Urothelium cell line (cell line): ENCODE measurements at regions not wholly inside any gene's neighbourhood (a gene's known extent, or its start where the extent isn't known, plus 50 kb on each side); places are given as distances from the start of the nearest gene placed in this dataset.

Experiments used
- DNase-seq: peaks from one replicate; pipeline ENCODE4 v3.0.0; 2011; ENCODE audit warnings: low spot score, mixed read lengths
- FAIRE-seq: peaks from 2 replicates; lab custom pipeline; 2011; peaks lifted over from hg19 to GRCh38; lab: Jason Lieb, UNC

- no peak for FAIRE-seq
- DNase-seq: no peak
Measured at GRCh38 chr21:16569679-16570078, 839.9 kb downstream of the USP25 start.

GRCh38 chr21:16570171-16570570 is 840.4 kb downstream of the USP25 start:
- DNase-seq (no peak), FAIRE-seq (no peak)

- DNase-seq (no peak), FAIRE-seq (no peak)
Measured at GRCh38 chr21:16570856-16571255, 841.1 kb downstream of the USP25 start.

- FAIRE-seq: no peak
- DNase-seq: no peak
Measured at GRCh38 chr21:16571594-16571993, 841.8 kb downstream of the USP25 start.

GRCh38 chr21:16572032-16572431 is 842.2 kb downstream of the USP25 start:
- DNase-seq (no peak), FAIRE-seq (no peak)

GRCh38 chr21:16573578-16573977 is 843.8 kb downstream of the USP25 start:
- DNase-seq (no peak), FAIRE-seq (no peak)

- DNase-seq (no peak), FAIRE-seq (no peak)
Measured at GRCh38 chr21:16577975-16578374, 848.2 kb downstream of the USP25 start.

GRCh38 chr21:16578912-16579311 is 849.1 kb downstream of the USP25 start:
- FAIRE-seq: no peak
- no peak for DNase-seq

GRCh38 chr21:16579538-16579937 is 849.8 kb downstream of the USP25 start:
- DNase-seq: no peak
- FAIRE-seq: no peak

GRCh38 chr21:16580661-16581060 is 850.9 kb downstream of the USP25 start:
- no peak for FAIRE-seq
- no peak for DNase-seq

- DNase-seq (no peak), FAIRE-seq (no peak)
Measured at GRCh38 chr21:16583556-16583955, 853.8 kb downstream of the USP25 start.

GRCh38 chr21:16584756-16585155 is 855.0 kb downstream of the USP25 start:
- DNase-seq: no peak
- FAIRE-seq: no peak

GRCh38 chr21:16585896-16586295 is 856.1 kb downstream of the USP25 start:
- DNase-seq (no peak), FAIRE-seq (no peak)

- peak; percentile 32 for DNase-seq
Measured at GRCh38 chr21:16587141-16587581, 857.4 kb downstream of the USP25 start.

GRCh38 chr21:16587681-16588375 is 858.0 kb downstream of the USP25 start:
- DNase-seq: peak; percentile 16

More at GRCh38 chr21:16587141-16587581, 857.4 kb downstream of the USP25 start:
- FAIRE-seq: peak; percentile 9

GRCh38 chr21:16588433-16588860 is 858.7 kb downstream of the USP25 start:
- peak; percentile 76 for FAIRE-seq
- peak; percentile 82 for DNase-seq

More at GRCh38 chr21:16587681-16588375, 858.0 kb downstream of the USP25 start:
- no peak for FAIRE-seq

- no peak for DNase-seq
- FAIRE-seq: no peak
Measured at GRCh38 chr21:16589006-16589898, 859.5 kb downstream of the USP25 start.

- DNase-seq: no peak
- FAIRE-seq: no peak
Measured at GRCh38 chr21:16590186-16590585, 860.4 kb downstream of the USP25 start.

GRCh38 chr21:16590641-16591292 is 861.0 kb downstream of the USP25 start:
- DNase-seq: no peak

GRCh38 chr21:16592381-16592780 is 862.6 kb downstream of the USP25 start:
- FAIRE-seq: no peak
- no peak for DNase-seq

More at GRCh38 chr21:16590641-16591292, 861.0 kb downstream of the USP25 start:
- FAIRE-seq: no peak

GRCh38 chr21:16594191-16594590 is 864.4 kb downstream of the USP25 start:
- DNase-seq: no peak
- FAIRE-seq: no peak
